Thoracic aorta (tissue), 2 donors: ENCODE measurements at regions not wholly inside any gene's neighbourhood (a gene's known extent, or its start where the extent isn't known, plus 50 kb on each side); places are given as distances from the start of the nearest gene placed in this dataset.

Experiments
- ATAC-seq: fragments of 150-250 bp; one replicate; pipeline ENCODE4 v1.8.0; 2017; ENCODE audit warnings: low read depth; ENCODE audit not compliant: insufficient number of reproducible peaks, low FRiP score
- DNase-seq: peaks from one replicate; pipeline ENCODE4 v3.0.0-alpha.2; 2020; ENCODE audit warnings: low spot score
- H3K27ac ChIP-seq, 2 donors: fragments of 200-600 bp; sonication (generic); 1 replicate in 1 of 2; 2 replicates in 1 of 2; pipeline ENCODE4 v1.5.1; 2016; ENCODE audit warnings: mild to moderate bottlenecking in 2 of 2, moderate library complexity in 2 of 2
- H3K27me3 ChIP-seq: fragments of 200-600 bp; sonication (generic); replicated peaks from 2 replicates; pipeline ENCODE4 v1.6.0; 2016; ENCODE audit warnings: mild to moderate bottlenecking; ENCODE audit not compliant: insufficient read depth
- H3K36me3 ChIP-seq: fragments of 200-600 bp; sonication (generic); one replicate; pipeline ENCODE4 v1.5.1; 2016
- H3K4me1 ChIP-seq, 2 donors: fragments of 200-600 bp; sonication (generic); 1 replicate in 1 of 2; 2 replicates in 1 of 2; pipeline versions ENCODE4 v1.5.1 to v1.6.0; 2016; ENCODE audit warnings: low read depth in 2 of 2, mild to moderate bottlenecking in 1 of 2; ENCODE audit not compliant: control insufficient read depth in 1 of 2
- H3K4me3 ChIP-seq: fragments of 200-600 bp; sonication (generic); 2 replicates; pipeline ENCODE4 v1.5.1; 2016; ENCODE audit warnings: mild to moderate bottlenecking
- H3K9me3 ChIP-seq: fragments of 200-600 bp; sonication (generic); 2 replicates; pipeline ENCODE4 v1.5.1; 2016
- TF ChIP-seq, protein P1 (sequence below): fragments of 200-600 bp; sonication (generic); IDR thresholded peaks from one replicate; pipeline ENCODE4 v1.5.1; 2019; ENCODE audit warnings: antibody characterized with exemption

GRCh38 chr5:100249211-100249883 lies 285.8 kb upstream of the FAM174A start:
- DNase-seq (no peak), ATAC-seq (no peak)
- TF ChIP-seq, protein P1, sequence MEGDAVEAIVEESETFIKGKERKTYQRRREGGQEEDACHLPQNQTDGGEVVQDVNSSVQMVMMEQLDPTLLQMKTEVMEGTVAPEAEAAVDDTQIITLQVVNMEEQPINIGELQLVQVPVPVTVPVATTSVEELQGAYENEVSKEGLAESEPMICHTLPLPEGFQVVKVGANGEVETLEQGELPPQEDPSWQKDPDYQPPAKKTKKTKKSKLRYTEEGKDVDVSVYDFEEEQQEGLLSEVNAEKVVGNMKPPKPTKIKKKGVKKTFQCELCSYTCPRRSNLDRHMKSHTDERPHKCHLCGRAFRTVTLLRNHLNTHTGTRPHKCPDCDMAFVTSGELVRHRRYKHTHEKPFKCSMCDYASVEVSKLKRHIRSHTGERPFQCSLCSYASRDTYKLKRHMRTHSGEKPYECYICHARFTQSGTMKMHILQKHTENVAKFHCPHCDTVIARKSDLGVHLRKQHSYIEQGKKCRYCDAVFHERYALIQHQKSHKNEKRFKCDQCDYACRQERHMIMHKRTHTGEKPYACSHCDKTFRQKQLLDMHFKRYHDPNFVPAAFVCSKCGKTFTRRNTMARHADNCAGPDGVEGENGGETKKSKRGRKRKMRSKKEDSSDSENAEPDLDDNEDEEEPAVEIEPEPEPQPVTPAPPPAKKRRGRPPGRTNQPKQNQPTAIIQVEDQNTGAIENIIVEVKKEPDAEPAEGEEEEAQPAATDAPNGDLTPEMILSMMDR = no peak
- no peak overlapping the region for H3K4me3 ChIP-seq
- H3K27me3 ChIP-seq = no peaks in the 10 kb centered on the region
- no peaks in the 10 kb centered on the region for H3K4me1 ChIP-seq
- H3K27ac ChIP-seq = no peak overlapping the region
- H3K36me3 ChIP-seq = no peaks in the 10 kb centered on the region
- H3K9me3 ChIP-seq = no peaks in the 10 kb centered on the region

DNA sequence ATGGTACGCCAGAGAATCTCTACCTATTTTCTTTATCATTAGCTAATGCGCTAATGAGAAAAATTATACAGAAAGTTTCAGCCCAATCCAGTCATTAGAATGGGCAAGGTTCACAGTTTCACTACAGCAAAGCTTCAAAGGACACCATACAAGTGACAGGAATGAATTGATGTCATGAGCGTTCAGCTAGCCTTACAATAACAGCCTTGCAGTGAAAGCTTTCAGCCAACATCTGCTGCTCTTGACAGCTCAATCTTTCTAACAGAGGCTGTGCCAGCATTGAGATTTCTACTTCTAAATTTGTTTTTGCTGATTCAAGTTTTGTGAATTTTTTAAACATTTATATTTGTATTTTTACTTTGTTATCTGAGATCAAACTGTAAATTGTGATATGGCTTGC lies 302.4 kb upstream of the FAM174A start:
- ATAC-seq (no peak), DNase-seq (no peak)
- Histone ChIP-seq H3K27me3 (no peaks in the 10 kb centered on the region), H3K4me3 (no peak overlapping the region), H3K36me3 (no peaks in the 10 kb centered on the region), H3K4me1 (no peaks in the 10 kb centered on the region), H3K27ac (no peak overlapping the region), H3K9me3 (no peaks in the 10 kb centered on the region)
- TF ChIP-seq, protein P1 = no peak

- H3K27me3 ChIP-seq = no peaks in the 10 kb centered on the region
- H3K4me3 ChIP-seq = no peak overlapping the region
- H3K27ac ChIP-seq = no peak overlapping the region
- TF ChIP-seq, protein P1 = no peak
- H3K36me3 ChIP-seq = no peaks in the 10 kb centered on the region
- ATAC-seq (no peak), DNase-seq (no peak)
- no peaks in the 10 kb centered on the region for H3K9me3 ChIP-seq
- no peaks in the 10 kb centered on the region for H3K4me1 ChIP-seq
Observed at GRCh38 chr5:100188778-100189177, 346.4 kb upstream of the FAM174A start.

DNA sequence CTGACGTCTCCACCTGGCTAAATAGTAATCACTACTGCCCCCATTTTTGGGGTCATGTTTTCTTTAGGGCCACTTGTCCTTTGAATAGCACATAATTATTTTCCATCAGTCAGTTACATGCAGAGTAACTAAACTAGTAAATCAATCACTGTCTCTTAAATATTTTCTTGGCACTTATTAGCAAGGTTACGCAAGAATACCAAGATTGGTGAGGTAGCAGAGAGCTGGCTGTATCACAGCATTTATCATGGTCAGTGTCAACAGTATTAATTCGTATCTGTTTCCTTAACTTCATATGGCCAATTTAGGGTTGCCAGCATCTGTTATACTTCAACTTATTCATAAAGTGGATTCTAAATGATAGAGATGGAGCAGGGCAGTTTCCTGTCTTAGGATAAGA lies 346.8 kb upstream of the FAM174A start:
- Histone ChIP-seq H3K4me3 (no peak overlapping the region), H3K27ac (no peak overlapping the region), H3K9me3 (no peaks in the 10 kb centered on the region), H3K27me3 (no peaks in the 10 kb centered on the region), H3K36me3 (no peaks in the 10 kb centered on the region), H3K4me1 (no peaks in the 10 kb centered on the region)
- TF ChIP-seq, protein P1 = no peak
- ATAC-seq (no peak), DNase-seq (no peak)

DNA sequence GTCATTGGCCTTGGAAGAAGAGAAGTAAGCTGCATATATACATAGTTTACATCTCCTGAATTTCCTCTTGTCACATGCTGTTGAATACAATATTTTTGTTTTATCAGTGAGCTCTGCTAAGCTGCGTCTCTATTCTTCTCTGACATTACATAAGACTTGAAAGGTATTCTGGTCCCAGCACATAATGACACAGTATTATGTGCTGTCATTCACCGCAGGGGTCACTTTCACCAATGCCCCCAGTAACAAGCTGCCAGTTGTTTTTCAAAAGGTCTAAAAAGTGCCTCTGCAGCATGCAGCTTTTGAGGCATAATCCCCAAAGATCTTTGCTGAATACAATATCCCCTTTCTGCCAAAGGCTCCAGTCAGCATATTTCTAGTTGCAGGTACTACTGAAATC lies 349.0 kb upstream of the FAM174A start:
- Histone ChIP-seq H3K27ac (no peak overlapping the region), H3K4me1 (no peaks in the 10 kb centered on the region), H3K4me3 (no peak overlapping the region), H3K36me3 (no peaks in the 10 kb centered on the region), H3K27me3 (no peaks in the 10 kb centered on the region), H3K9me3 (no peaks in the 10 kb centered on the region)
- TF ChIP-seq, protein P1 = no peak
- ATAC-seq = no peak
- DNase-seq = no peak
